ENCODE measurements at regions not wholly inside any gene's neighbourhood (a gene's known extent, or its start where the extent isn't known, plus 50 kb on each side); places are given as distances from the start of the nearest gene placed in this dataset.

DNA sequence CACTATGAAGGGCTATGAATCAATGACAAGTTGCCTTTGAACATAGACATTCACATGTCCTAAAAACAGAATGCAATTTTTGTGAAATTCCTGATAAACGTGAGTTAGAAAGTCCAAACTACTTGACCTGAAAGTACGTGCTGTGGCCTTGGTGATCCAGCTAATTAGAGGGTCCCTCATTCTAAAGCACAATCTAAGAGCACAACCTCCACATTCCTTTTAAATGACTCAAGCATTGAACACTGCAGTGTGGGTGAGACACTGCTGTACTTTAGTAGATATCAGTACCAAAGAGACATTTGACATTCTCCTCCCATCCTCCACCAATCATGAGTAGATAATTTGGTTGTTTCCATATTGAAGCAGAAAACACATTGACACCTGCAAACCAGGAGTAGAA, 73.5 kb downstream of the FAM47B start:
- intact Hi-C loops (cut with micrococcal nuclease): no loop called here
- POLR2A ChIA-PET (ENCODE audit: unreplicated experiment): no interaction called here

DNA sequence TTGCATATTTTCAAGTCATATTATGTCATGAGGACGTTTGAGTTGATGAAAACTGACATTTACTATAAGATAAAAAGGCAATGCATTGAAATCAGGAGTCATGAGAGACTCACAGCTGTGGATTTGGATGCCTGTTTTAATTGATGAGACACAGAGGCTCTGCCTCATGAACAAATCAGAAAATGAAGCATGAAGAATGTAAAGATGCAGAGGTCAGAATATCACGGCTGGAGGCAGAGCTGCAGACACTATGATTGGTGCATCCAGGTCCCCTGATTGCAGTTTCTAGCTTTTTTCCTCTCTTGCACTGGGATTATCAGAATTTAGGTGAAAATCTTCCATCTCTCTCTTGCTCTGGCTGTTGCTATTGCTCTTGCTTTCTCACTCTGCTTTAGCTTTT, 74.7 kb downstream of the FAM47B start:
- intact Hi-C loops (cut with micrococcal nuclease): no loop called here
- no peaks in the 10 kb centered on the region for H3K9me2 ChIP-seq (replicated peaks; ENCODE audit: low read length)
- no TSS peak for BruUV-seq (replicated peaks)
- H3K27me3 ChIP-seq (ENCODE audit: low read length): no peaks in the 10 kb centered on the region
- no peak overlapping the region for H3K9ac ChIP-seq (ENCODE audit: low read length)
- no peaks in the 10 kb centered on the region for H3K4me1 ChIP-seq (ENCODE audit: insufficient read depth, low read length)
- no peaks in the 10 kb centered on the region for H4K20me1 ChIP-seq (ENCODE audit: low read length)
- no peak overlapping the region for H3K4me2 ChIP-seq (ENCODE audit: low read length)
- ChIA-PET POLR2A (ENCODE audit: unreplicated experiment) (no interaction called here), CTCF (no interaction called here)
- no peak overlapping the region for H3K4me3 ChIP-seq (ENCODE audit: low read length)
- no peak for ATAC-seq
- no peaks in the 10 kb centered on the region for H3K79me2 ChIP-seq (ENCODE audit: low read length)
- DNase-seq: no peak
- no peaks in the 10 kb centered on the region for H3F3A ChIP-seq (ENCODE audit: low read length, unreplicated experiment)
- no peak overlapping the region for H2AFZ ChIP-seq (ENCODE audit: low read length)
- H3K36me3 ChIP-seq (ENCODE audit: low read depth, low read length): no peaks in the 10 kb centered on the region
- TF ChIP-seq, protein P1, sequence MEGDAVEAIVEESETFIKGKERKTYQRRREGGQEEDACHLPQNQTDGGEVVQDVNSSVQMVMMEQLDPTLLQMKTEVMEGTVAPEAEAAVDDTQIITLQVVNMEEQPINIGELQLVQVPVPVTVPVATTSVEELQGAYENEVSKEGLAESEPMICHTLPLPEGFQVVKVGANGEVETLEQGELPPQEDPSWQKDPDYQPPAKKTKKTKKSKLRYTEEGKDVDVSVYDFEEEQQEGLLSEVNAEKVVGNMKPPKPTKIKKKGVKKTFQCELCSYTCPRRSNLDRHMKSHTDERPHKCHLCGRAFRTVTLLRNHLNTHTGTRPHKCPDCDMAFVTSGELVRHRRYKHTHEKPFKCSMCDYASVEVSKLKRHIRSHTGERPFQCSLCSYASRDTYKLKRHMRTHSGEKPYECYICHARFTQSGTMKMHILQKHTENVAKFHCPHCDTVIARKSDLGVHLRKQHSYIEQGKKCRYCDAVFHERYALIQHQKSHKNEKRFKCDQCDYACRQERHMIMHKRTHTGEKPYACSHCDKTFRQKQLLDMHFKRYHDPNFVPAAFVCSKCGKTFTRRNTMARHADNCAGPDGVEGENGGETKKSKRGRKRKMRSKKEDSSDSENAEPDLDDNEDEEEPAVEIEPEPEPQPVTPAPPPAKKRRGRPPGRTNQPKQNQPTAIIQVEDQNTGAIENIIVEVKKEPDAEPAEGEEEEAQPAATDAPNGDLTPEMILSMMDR (conservative IDR thresholded peaks at IDR 0.05; ENCODE audit: low read depth, low read length): no peak
- TF ChIP-seq EZH2phosphoT487 (IDR thresholded peaks at IDR 0.05; ENCODE audit: borderline replicate concordance, low read length) (no peak), EZH2 (IDR thresholded peaks at IDR 0.05; ENCODE audit: low read length, unreplicated experiment) (no peak)
- H3K27ac ChIP-seq (ENCODE audit: low read length): no peak overlapping the region
- no peaks in the 10 kb centered on the region for H3K9me3 ChIP-seq (ENCODE audit: low read length)

More for the DNA sequence above, 73.5 kb downstream of the FAM47B start:
- H3K79me2 ChIP-seq (ENCODE audit: low read length): no peaks in the 10 kb centered on the region
- no peaks in the 10 kb centered on the region for H4K20me1 ChIP-seq (ENCODE audit: low read length)
- H3K4me1 ChIP-seq (ENCODE audit: insufficient read depth, low read length): no peaks in the 10 kb centered on the region
- H3F3A ChIP-seq (ENCODE audit: low read length, unreplicated experiment): no peaks in the 10 kb centered on the region
- no peaks in the 10 kb centered on the region for H3K36me3 ChIP-seq (ENCODE audit: low read depth, low read length)
- no TSS peak for BruUV-seq (replicated peaks)
- H3K27me3 ChIP-seq (ENCODE audit: low read length): no peaks in the 10 kb centered on the region
- H2AFZ ChIP-seq (ENCODE audit: low read length): no peak overlapping the region
- no peak overlapping the region for H3K9ac ChIP-seq (ENCODE audit: low read length)
- TF ChIP-seq EZH2 (IDR thresholded peaks at IDR 0.05; ENCODE audit: low read length, unreplicated experiment): no peak
- no peak overlapping the region for H3K4me3 ChIP-seq (ENCODE audit: low read length)
- no peak for DNase-seq
- ATAC-seq: no peak
- CTCF ChIA-PET: no interaction called here
- no peak overlapping the region for H3K27ac ChIP-seq (ENCODE audit: low read length)
- H3K4me2 ChIP-seq (ENCODE audit: low read length): no peak overlapping the region
- no peaks in the 10 kb centered on the region for H3K9me3 ChIP-seq (ENCODE audit: low read length)
- no peaks in the 10 kb centered on the region for H3K9me2 ChIP-seq (replicated peaks; ENCODE audit: low read length)

DNA sequence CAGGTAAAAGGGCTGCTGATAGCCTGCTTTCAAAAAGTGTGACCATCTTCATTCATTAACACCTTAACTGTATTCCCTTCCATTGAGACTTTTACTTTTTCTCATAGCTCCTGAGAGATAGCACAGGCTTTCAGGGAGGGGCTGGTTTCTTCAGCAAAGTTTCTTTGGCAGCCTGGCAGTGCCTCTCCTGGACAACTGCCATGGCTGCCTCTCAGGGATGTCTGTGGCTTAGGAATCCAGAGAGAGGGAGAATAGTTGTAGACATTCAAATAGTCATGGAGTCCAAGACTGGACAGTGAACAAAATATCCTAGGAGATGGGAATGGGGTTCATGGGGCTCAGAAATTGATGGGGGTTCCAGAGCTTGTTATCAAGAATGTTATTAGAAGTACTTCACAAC, 81.1 kb downstream of the FAM47B start:
- no peak for TF ChIP-seq EZH2phosphoT487 (IDR thresholded peaks at IDR 0.05; ENCODE audit: borderline replicate concordance, low read length)
- DNase-seq (no peak), ATAC-seq (no peak)
- H3K27ac ChIP-seq (ENCODE audit: low read length): no peak overlapping the region
- H3K79me2 ChIP-seq (ENCODE audit: low read length): no peaks in the 10 kb centered on the region
- BruUV-seq (replicated peaks): no TSS peak
- ChIA-PET CTCF (no interaction called here), POLR2A (ENCODE audit: unreplicated experiment) (no interaction called here)
- H3K27me3 ChIP-seq (ENCODE audit: low read length): no peaks in the 10 kb centered on the region
- no peaks in the 10 kb centered on the region for H3K9me3 ChIP-seq (ENCODE audit: low read length)
- no peak overlapping the region for H3K4me2 ChIP-seq (ENCODE audit: low read length)
- no peaks in the 10 kb centered on the region for H3K9me2 ChIP-seq (replicated peaks; ENCODE audit: low read length)
- intact Hi-C loops (cut with micrococcal nuclease): no loop called here
- H3K9ac ChIP-seq (ENCODE audit: low read length): no peak overlapping the region
- H3F3A ChIP-seq (ENCODE audit: low read length, unreplicated experiment): no peaks in the 10 kb centered on the region
- H2AFZ ChIP-seq (ENCODE audit: low read length): no peak overlapping the region
- H3K4me1 ChIP-seq (ENCODE audit: insufficient read depth, low read length): no peaks in the 10 kb centered on the region
- H3K36me3 ChIP-seq (ENCODE audit: low read depth, low read length): no peaks in the 10 kb centered on the region
- H4K20me1 ChIP-seq (ENCODE audit: low read length): no peaks in the 10 kb centered on the region
- no peak overlapping the region for H3K4me3 ChIP-seq (ENCODE audit: low read length)

DNA sequence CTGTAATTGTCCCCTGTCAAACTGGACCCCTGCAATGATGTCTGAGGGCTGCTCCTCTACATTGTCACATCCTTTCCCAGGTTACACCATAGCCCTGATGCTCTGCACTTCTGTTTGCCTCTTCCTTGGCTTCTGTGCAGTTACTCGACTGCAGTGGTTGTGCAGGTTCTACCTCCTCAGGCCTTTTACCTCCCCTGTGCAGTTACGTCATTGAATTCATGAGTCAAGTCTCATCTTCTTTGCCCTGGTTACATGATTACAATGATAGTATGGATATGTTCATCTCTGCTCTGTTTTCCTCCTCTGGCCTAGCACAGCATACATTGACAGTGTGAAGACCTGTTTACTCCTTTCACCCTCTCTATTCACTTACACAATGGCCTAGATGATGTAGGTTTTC, 83.2 kb downstream of the FAM47B start:
- Histone ChIP-seq H3F3A (ENCODE audit: low read length, unreplicated experiment) (no peaks in the 10 kb centered on the region), H3K27me3 (ENCODE audit: low read length) (no peaks in the 10 kb centered on the region), H3K9me2 (replicated peaks; ENCODE audit: low read length) (no peaks in the 10 kb centered on the region), H3K9ac (ENCODE audit: low read length) (no peak overlapping the region), H3K4me1 (ENCODE audit: insufficient read depth, low read length) (no peaks in the 10 kb centered on the region), H3K36me3 (ENCODE audit: low read depth, low read length) (no peaks in the 10 kb centered on the region), H2AFZ (ENCODE audit: low read length) (no peak overlapping the region), H4K20me1 (ENCODE audit: low read length) (no peaks in the 10 kb centered on the region), H3K79me2 (ENCODE audit: low read length) (no peaks in the 10 kb centered on the region), H3K9me3 (ENCODE audit: low read length) (no peaks in the 10 kb centered on the region), H3K27ac (ENCODE audit: low read length) (no peak overlapping the region), H3K4me2 (ENCODE audit: low read length) (no peak overlapping the region), H3K4me3 (ENCODE audit: low read length) (no peak overlapping the region)
- ChIA-PET POLR2A (ENCODE audit: unreplicated experiment) (no interaction called here), CTCF (no interaction called here)
- no TSS peak for BruUV-seq (replicated peaks)
- no peak for ATAC-seq
- DNase-seq: no peak
- intact Hi-C loops (cut with micrococcal nuclease): no loop called here
- TF ChIP-seq EZH2 (IDR thresholded peaks at IDR 0.05; ENCODE audit: low read length, unreplicated experiment) (no peak), EZH2phosphoT487 (IDR thresholded peaks at IDR 0.05; ENCODE audit: borderline replicate concordance, low read length) (no peak)
- TF ChIP-seq, protein P1 (conservative IDR thresholded peaks at IDR 0.05; ENCODE audit: low read depth, low read length): no peak

Measured in PC-3 (cell line).